ENCODE measurements at regions not wholly inside any gene's neighbourhood (a gene's known extent, or its start where the extent isn't known, plus 50 kb on each side); places are given as distances from the start of the nearest gene placed in this dataset.

DNA sequence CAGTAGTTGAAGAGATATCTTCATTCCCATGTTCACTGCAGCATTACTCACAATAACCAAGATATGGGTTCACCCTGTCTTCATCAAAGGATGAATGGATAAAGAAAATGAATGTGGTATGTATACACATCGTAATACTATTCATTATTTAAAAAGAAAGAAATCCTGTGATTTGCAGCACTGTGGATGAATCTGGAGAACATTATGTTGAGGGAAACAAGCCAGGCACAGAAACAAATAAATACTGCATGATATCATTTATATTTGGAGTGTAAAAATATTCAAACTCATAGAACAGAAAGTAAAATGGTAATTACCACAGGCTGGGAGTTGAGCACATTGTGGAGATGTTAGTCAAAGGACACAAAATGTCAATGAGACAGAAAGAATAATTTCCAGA, 977.2 kb downstream of the AMY1C start:
- ChIA-PET CTCF (no interaction called here), POLR2A (no interaction called here)
- H3K36me3 ChIP-seq (ENCODE audit: control insufficient read depth, insufficient read depth, low read length): no peaks in the 10 kb centered on the region
- no peaks in the 10 kb centered on the region for H3K4me1 ChIP-seq
- TF ChIP-seq, protein P1, sequence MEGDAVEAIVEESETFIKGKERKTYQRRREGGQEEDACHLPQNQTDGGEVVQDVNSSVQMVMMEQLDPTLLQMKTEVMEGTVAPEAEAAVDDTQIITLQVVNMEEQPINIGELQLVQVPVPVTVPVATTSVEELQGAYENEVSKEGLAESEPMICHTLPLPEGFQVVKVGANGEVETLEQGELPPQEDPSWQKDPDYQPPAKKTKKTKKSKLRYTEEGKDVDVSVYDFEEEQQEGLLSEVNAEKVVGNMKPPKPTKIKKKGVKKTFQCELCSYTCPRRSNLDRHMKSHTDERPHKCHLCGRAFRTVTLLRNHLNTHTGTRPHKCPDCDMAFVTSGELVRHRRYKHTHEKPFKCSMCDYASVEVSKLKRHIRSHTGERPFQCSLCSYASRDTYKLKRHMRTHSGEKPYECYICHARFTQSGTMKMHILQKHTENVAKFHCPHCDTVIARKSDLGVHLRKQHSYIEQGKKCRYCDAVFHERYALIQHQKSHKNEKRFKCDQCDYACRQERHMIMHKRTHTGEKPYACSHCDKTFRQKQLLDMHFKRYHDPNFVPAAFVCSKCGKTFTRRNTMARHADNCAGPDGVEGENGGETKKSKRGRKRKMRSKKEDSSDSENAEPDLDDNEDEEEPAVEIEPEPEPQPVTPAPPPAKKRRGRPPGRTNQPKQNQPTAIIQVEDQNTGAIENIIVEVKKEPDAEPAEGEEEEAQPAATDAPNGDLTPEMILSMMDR (IDR thresholded peaks at IDR 0.05; ENCODE audit: insufficient read depth in 1 of 2, low read depth in 1 of 2, low read length in 1 of 2, severe bottlenecking in 1 of 2, unreplicated experiment in 1 of 2): no peak
- Mint-ChIP-seq H3K36me3 (ENCODE audit: insufficient read depth, unreplicated experiment) (no peaks in the 10 kb centered on the region), H3K27me3 (ENCODE audit: insufficient read depth, unreplicated experiment) (peaks cover 1% of the 10 kb centered on the region), H3K4me3 (ENCODE audit: unreplicated experiment) (no peak overlapping the region), H3K27ac (ENCODE audit: unreplicated experiment) (no peak overlapping the region), H3K4me1 (ENCODE audit: low read depth, unreplicated experiment) (no peaks in the 10 kb centered on the region), H3K9me3 (ENCODE audit: unreplicated experiment) (no peaks in the 10 kb centered on the region)
- no peaks in the 10 kb centered on the region for H3K9me3 ChIP-seq
- no peak overlapping the region for H3K4me3 ChIP-seq (ENCODE audit: low read depth, low read length)
- H3K27me3 ChIP-seq (replicated peaks; ENCODE audit: control insufficient read depth, insufficient read depth, low read length): no peaks in the 10 kb centered on the region
- DNase-seq: no peak
- intact Hi-C loops (cut with micrococcal nuclease; ENCODE audit: unreplicated experiment): no loop called here
- BruUV-seq (replicated peaks): no TSS peak

DNA sequence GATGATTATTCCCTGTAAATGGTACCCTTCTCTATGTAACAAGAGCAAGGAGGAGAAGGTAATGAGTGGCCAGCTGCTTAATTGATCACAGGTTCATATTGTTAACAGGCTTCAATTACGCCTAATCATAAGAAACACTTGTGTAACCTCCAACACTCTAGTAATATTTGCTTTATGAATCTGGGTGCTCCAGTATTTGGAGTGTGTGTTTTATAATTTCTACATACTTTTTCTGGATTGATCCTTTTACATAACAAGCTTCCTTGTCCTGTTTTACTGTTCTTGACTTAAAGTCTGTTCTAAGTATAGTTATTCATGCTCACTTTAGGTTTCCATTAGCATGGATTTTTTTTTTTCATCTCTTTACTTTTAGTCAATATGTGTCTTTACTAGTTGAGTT, 984.2 kb downstream of the AMY1C start:
- no peak overlapping the region for H3K4me3 ChIP-seq (ENCODE audit: low read depth, low read length)
- Mint-ChIP-seq H3K4me3 (ENCODE audit: unreplicated experiment) (no peak overlapping the region), H3K27ac (ENCODE audit: unreplicated experiment) (no peak overlapping the region), H3K27me3 (ENCODE audit: insufficient read depth, unreplicated experiment) (peaks cover 4% of the 10 kb centered on the region), H3K4me1 (ENCODE audit: low read depth, unreplicated experiment) (no peaks in the 10 kb centered on the region), H3K9me3 (ENCODE audit: unreplicated experiment) (no peaks in the 10 kb centered on the region), H3K36me3 (ENCODE audit: insufficient read depth, unreplicated experiment) (no peaks in the 10 kb centered on the region)
- H3K4me1 ChIP-seq: no peaks in the 10 kb centered on the region
- ChIA-PET POLR2A (no interaction called here), CTCF (no interaction called here)
- intact Hi-C loops (cut with micrococcal nuclease; ENCODE audit: unreplicated experiment): no loop called here
- TF ChIP-seq, protein P1 (IDR thresholded peaks at IDR 0.05; ENCODE audit: insufficient read depth in 1 of 2, low read depth in 1 of 2, low read length in 1 of 2, severe bottlenecking in 1 of 2, unreplicated experiment in 1 of 2): no peak
- H3K27me3 ChIP-seq (replicated peaks; ENCODE audit: control insufficient read depth, insufficient read depth, low read length): no peaks in the 10 kb centered on the region
- no TSS peak for BruUV-seq (replicated peaks)
- H3K9me3 ChIP-seq: no peaks in the 10 kb centered on the region
- DNase-seq: no peak
- H3K36me3 ChIP-seq (ENCODE audit: control insufficient read depth, insufficient read depth, low read length): no peaks in the 10 kb centered on the region

DNA sequence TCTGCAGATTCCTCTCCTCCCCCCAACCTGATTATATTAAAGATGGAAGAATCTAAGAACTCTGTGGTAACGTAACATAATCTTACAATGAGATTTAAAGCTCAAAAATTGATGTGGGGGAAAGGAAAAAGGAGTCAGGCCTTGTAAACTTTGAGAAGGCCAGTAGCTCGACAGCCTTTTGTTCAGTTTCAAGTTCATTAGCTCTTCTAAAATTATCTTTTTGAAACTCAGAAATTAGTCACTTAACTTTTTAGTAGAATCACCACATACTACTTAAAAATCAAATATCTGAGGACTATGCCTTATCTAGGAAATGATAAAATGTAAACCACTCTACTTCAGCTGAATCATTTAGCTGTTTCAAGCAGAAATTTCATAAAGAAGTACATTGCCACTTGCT, 996.2 kb downstream of the AMY1C start:
- intact Hi-C loops (cut with micrococcal nuclease; ENCODE audit: unreplicated experiment): no loop called here
- no peaks in the 10 kb centered on the region for H3K27me3 ChIP-seq (replicated peaks; ENCODE audit: control insufficient read depth, insufficient read depth, low read length)
- TF ChIP-seq, protein P1 (IDR thresholded peaks at IDR 0.05; ENCODE audit: insufficient read depth in 1 of 2, low read depth in 1 of 2, low read length in 1 of 2, severe bottlenecking in 1 of 2, unreplicated experiment in 1 of 2): no peak
- H3K36me3 Mint-ChIP-seq (ENCODE audit: insufficient read depth, unreplicated experiment): no peaks in the 10 kb centered on the region
- H3K27me3 Mint-ChIP-seq (ENCODE audit: insufficient read depth, unreplicated experiment): no peaks in the 10 kb centered on the region
- POLR2A ChIA-PET: no interaction called here
- H3K9me3 ChIP-seq: no peaks in the 10 kb centered on the region
- no peaks in the 10 kb centered on the region for H3K9me3 Mint-ChIP-seq (ENCODE audit: unreplicated experiment)
- no peak overlapping the region for H3K27ac Mint-ChIP-seq (ENCODE audit: unreplicated experiment)
- no peak overlapping the region for H3K4me3 ChIP-seq (ENCODE audit: low read depth, low read length)
- no TSS peak for BruUV-seq (replicated peaks)
- no peaks in the 10 kb centered on the region for H3K4me1 ChIP-seq
- no peak for DNase-seq
- H3K4me3 Mint-ChIP-seq (ENCODE audit: unreplicated experiment): no peak overlapping the region
- H3K4me1 Mint-ChIP-seq (ENCODE audit: low read depth, unreplicated experiment): no peaks in the 10 kb centered on the region
- CTCF ChIA-PET: no interaction called here
- no peaks in the 10 kb centered on the region for H3K36me3 ChIP-seq (ENCODE audit: control insufficient read depth, insufficient read depth, low read length)
